Endothelial cell of umbilical vein (primary cell): ENCODE measurements at regions not wholly inside any gene's neighbourhood (a gene's known extent, or its start where the extent isn't known, plus 50 kb on each side); places are given as distances from the start of the nearest gene placed in this dataset.

Source experiments
- BruUV-seq: library from RNA; stranded (reverse); fragments of 400-500 nt; replicated peaks from 2 replicates; lab custom pipeline; 2021; lab: Mats Ljungman, UMichigan
- CTCF ChIA-PET: fragments of 300-600, 350-600 bp; sonication (Branson Sonifier 250); formaldehyde crosslinking; loops from one replicate; lab custom pipeline; 2021; ENCODE audit warnings: antibody characterized with exemption, inconsistent platforms; lab: Charles Lee
- POLR2A ChIA-PET: fragments of 300-600, 350-600 bp; sonication (Branson Sonifier 250); formaldehyde crosslinking; loops from one replicate; lab custom pipeline; 2021; ENCODE audit warnings: antibody characterized with exemption, inconsistent platforms; lab: Charles Lee
- DNase-seq: peaks from one replicate; pipeline ENCODE4 v3.0.0-alpha.2; 2011; ENCODE audit warnings: low read depth, low spot score
- FAIRE-seq: peaks from 2 replicates; lab custom pipeline; 2011; peaks lifted over from hg19 to GRCh38; lab: Jason Lieb, UNC
- H2AFZ ChIP-seq: 2 replicates; pipeline ENCODE4 v1.6.0; 2012; ENCODE audit warnings: low read depth, low read length, control low read depth, inconsistent platforms
- H3K27ac ChIP-seq: 2 replicates; pipeline ENCODE4 v1.5.1; 2011; ENCODE audit warnings: low read depth, mild to moderate bottlenecking, control low read depth, low read length, moderate library complexity; ENCODE audit not compliant: insufficient read depth
- H3K27me3 ChIP-seq, 2 experiments: 2 replicates each; pipeline versions ENCODE4 v1.6.0 to v1.6.1; 2011; ENCODE audit warnings: low read length in 2 of 2, mixed read lengths in 1 of 2; ENCODE audit not compliant: control insufficient read depth in 2 of 2, insufficient read depth in 2 of 2
- H3K36me3 ChIP-seq, 2 experiments: 2 replicates in 1 of 2; 3 replicates in 1 of 2; pipeline ENCODE4 v1.5.1; 2011; ENCODE audit warnings: low read length in 2 of 2, mild to moderate bottlenecking in 1 of 2, moderate library complexity in 1 of 2; ENCODE audit not compliant: control insufficient read depth in 2 of 2, insufficient read depth in 2 of 2; ENCODE audit errors: extremely low read depth in 1 of 2
- H3K4me1 ChIP-seq: 3 replicates; pipeline ENCODE4 v1.5.1; 2011; ENCODE audit warnings: mild to moderate bottlenecking, low read length; ENCODE audit not compliant: control insufficient read depth, insufficient read depth; ENCODE audit errors: extremely low read depth
- H3K4me2 ChIP-seq: 2 replicates; pipeline ENCODE4 v1.6.1; 2011; ENCODE audit warnings: low read length, control low read depth, mixed read lengths; ENCODE audit not compliant: insufficient read depth
- H3K4me3 ChIP-seq, 3 experiments: fragments of 200-600 bp in 1 of 3; sonication (generic), shearing (Covaris generic) in 1 of 3; replicated peaks in 1 of 3; 2 replicates each; pipeline ENCODE4 v1.5.1; 2011 to 2016; ENCODE audit warnings: control low read depth in 3 of 3, low read length in 3 of 3, mild to moderate bottlenecking in 2 of 3, inconsistent platforms in 1 of 3, low read depth in 1 of 3, moderate library complexity in 1 of 3; ENCODE audit not compliant: insufficient read depth in 1 of 3
- H3K79me2 ChIP-seq: 2 replicates; pipeline ENCODE4 v1.6.0; 2012; ENCODE audit warnings: low read length, inconsistent platforms; ENCODE audit not compliant: control insufficient read depth, insufficient read depth
- H3K9ac ChIP-seq: replicated peaks from 2 replicates; pipeline ENCODE3; 2011; ENCODE audit warnings: low read length, control low read depth; ENCODE audit not compliant: insufficient read depth; ENCODE audit errors: extremely low read depth
- H3K9me1 ChIP-seq: replicated peaks from 3 replicates; pipeline ENCODE4 v1.6.0; 2011; ENCODE audit warnings: mild to moderate bottlenecking, low read length; ENCODE audit not compliant: control insufficient read depth, insufficient read depth; ENCODE audit errors: extremely low read depth
- H3K9me3 ChIP-seq: replicated peaks from 2 replicates; pipeline ENCODE4 v1.5.1; 2012; ENCODE audit warnings: low read length, inconsistent platforms; ENCODE audit not compliant: control insufficient read depth, insufficient read depth
- H4K20me1 ChIP-seq: replicated peaks from 2 replicates; pipeline ENCODE3; 2011; ENCODE audit warnings: mild to moderate bottlenecking, low read length; ENCODE audit not compliant: control insufficient read depth, insufficient read depth; ENCODE audit errors: extremely low read depth
- CTCF ChIP-seq, 2 donors: IDR thresholded peaks; 1 replicate in 1 of 2; 2 replicates in 1 of 2; pipeline ENCODE4 v1.5.1; 2011; ENCODE audit warnings: low read length in 2 of 2, mild to moderate bottlenecking in 2 of 2, moderate library complexity in 2 of 2, control low read depth in 1 of 2, inconsistent platforms in 1 of 2, low read depth in 1 of 2; ENCODE audit not compliant: insufficient read depth in 1 of 2; ENCODE audit errors: extremely low read depth in 1 of 2
- EZH2 ChIP-seq: IDR thresholded peaks from 2 replicates; pipeline ENCODE4 v1.6.1; 2012; ENCODE audit warnings: borderline replicate concordance, low read depth, mild to moderate bottlenecking, moderate library complexity, low read length, inconsistent platforms; ENCODE audit not compliant: severe bottlenecking
- FOS ChIP-seq: IDR thresholded peaks from 2 replicates; pipeline ENCODE4 v1.6.1; 2011; ENCODE audit warnings: mild to moderate bottlenecking, low read length, moderate library complexity, borderline replicate concordance; ENCODE audit not compliant: insufficient read depth
- GATA2 ChIP-seq: IDR thresholded peaks from 2 replicates; pipeline ENCODE4 v1.7.0; 2011; ENCODE audit warnings: low read depth, mild to moderate bottlenecking, moderate library complexity, mixed read lengths, low read length; ENCODE audit not compliant: insufficient read length, insufficient read depth
- JUN ChIP-seq: IDR thresholded peaks from 2 replicates; pipeline ENCODE4 v1.6.1; 2011; ENCODE audit warnings: borderline replicate concordance, low read depth; ENCODE audit not compliant: insufficient read length, insufficient read depth
- MYC ChIP-seq: IDR thresholded peaks from one replicate; pipeline ENCODE4 v1.6.1; 2011; ENCODE audit warnings: mild to moderate bottlenecking, low read depth, low read length
- POLR2A ChIP-seq: IDR thresholded peaks from 2 replicates; pipeline ENCODE4 v1.6.1; 2012; ENCODE audit warnings: low read depth, mild to moderate bottlenecking, control low read depth, low read length
- POLR2AphosphoS5 ChIP-seq: IDR thresholded peaks from 2 replicates; pipeline ENCODE4 v1.6.1; 2012; ENCODE audit warnings: low read depth, mild to moderate bottlenecking, control low read depth, low read length, moderate library complexity; ENCODE audit not compliant: insufficient read depth
- dilution Hi-C: fragments of 300-500 bp; cut with MboI; formaldehyde crosslinking; loops from one replicate; pipeline ENCODE4 v1.15.0; 2019; ENCODE audit warnings: low sequenced_read_pairs; ENCODE audit not compliant: extremely low pct_ligation_motif_present
- intact Hi-C: fragments of 100-400 bp; cut with micrococcal nuclease; formaldehyde crosslinking; loops from one replicate; pipeline ENCODE4 v1.10.0; 2022
- TF ChIP-seq, protein P1 (sequence below): IDR thresholded peaks from 2 replicates; pipeline ENCODE4 v1.6.1; 2011; ENCODE audit not compliant: insufficient read depth, insufficient read length

DNA sequence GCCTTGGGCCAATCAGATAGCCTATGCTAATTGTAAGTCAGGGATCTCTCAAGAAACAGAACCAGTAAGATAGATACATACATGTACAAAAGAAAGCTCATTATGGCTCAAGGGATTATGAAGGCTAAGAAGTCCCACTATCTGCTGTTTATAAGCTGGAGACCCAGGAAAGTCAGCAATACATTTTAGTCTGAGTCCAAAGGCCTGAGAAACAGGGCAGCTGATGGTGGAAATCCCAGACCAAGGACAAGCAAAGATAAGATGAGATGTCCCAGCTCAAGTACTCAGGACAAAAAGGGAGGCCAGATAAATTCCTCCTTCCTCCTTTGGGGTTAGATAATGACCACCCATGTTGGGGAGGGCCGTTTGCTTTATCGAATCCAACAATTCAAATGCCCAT, 269.9 kb downstream of the AJAP1 start:
- Histone ChIP-seq H2AFZ (no peak overlapping the region), H3K4me2 (no peak overlapping the region), H3K27ac (no peak overlapping the region), H4K20me1 (no peaks in the 10 kb centered on the region), H3K9me3 (peaks cover 5% of the 10 kb centered on the region), H3K27me3 (no peaks in the 10 kb centered on the region), H3K4me3 (no peak overlapping the region), H3K79me2 (no peaks in the 10 kb centered on the region), H3K36me3 (no peaks in the 10 kb centered on the region), H3K4me1 (no peaks in the 10 kb centered on the region), H3K9ac (no peak overlapping the region), H3K9me1 (no peaks in the 10 kb centered on the region)
- DNase-seq (no peak), FAIRE-seq (no peak)
- ChIA-PET CTCF (no interaction called here), POLR2A (no interaction called here)
- BruUV-seq = no TSS peak
- intact Hi-C loops = no loop called here
- dilution Hi-C loops = no loop called here
- TF ChIP-seq MYC (no peak), POLR2A (no peak), JUN (no peak), POLR2AphosphoS5 (no peak)
- TF ChIP-seq, protein P1, sequence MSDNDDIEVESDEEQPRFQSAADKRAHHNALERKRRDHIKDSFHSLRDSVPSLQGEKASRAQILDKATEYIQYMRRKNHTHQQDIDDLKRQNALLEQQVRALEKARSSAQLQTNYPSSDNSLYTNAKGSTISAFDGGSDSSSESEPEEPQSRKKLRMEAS = no peak

DNA sequence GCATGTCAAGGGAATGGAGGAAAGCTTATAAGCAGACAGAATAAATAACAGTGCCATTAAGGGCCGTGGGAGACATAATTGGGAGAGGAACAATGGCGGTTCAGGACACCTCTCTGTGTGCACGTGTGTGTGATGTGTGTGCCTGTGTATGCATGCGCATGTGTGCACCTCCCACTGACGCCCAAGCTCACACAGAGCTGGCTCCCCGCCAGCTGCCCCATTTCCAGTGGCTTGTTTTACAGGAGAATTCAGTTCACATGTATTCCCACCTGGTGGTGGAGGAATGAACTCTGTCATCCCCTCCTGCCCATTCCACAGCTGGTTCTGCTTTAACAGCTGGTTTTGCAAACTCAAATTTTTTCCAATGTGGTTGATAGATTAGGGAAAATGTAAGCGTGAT, 262.2 kb downstream of the AJAP1 start:
- CTCF ChIA-PET = no interaction called here
- DNase-seq (no peak), FAIRE-seq (no peak)
- no peaks in the 10 kb centered on the region for H3K4me1 ChIP-seq
- no peak overlapping the region for H2AFZ ChIP-seq
- no peaks in the 10 kb centered on the region for H3K27me3 ChIP-seq
- H3K4me2 ChIP-seq = no peak overlapping the region
- TF ChIP-seq EZH2 (no peak), MYC (no peak), GATA2 (no peak), POLR2A (no peak), JUN (no peak), POLR2AphosphoS5 (no peak), FOS (no peak), CTCF (IDR thresholded peaks at IDR 0.05; ENCODE audit: extremely low read depth in 1 of 2, insufficient read depth in 1 of 2, low read depth in 1 of 2, low read length in 2 of 2) (no peak)
- TF ChIP-seq, protein P1 = no peak
- BruUV-seq = no TSS peak
- H3K36me3 ChIP-seq = no peaks in the 10 kb centered on the region
- H3K79me2 ChIP-seq = no peaks in the 10 kb centered on the region
- peaks cover 6% of the 10 kb centered on the region for H3K9me3 ChIP-seq
- H3K9ac ChIP-seq = no peak overlapping the region
- no peak overlapping the region for H3K4me3 ChIP-seq
- no peaks in the 10 kb centered on the region for H4K20me1 ChIP-seq
- intact Hi-C loops = no loop called here
- H3K27ac ChIP-seq = no peak overlapping the region
- H3K9me1 ChIP-seq = no peaks in the 10 kb centered on the region
- dilution Hi-C loops = no loop called here
- POLR2A ChIA-PET = no interaction called here
